NCI-H1436 (cell line): ENCODE measurements at regions not wholly inside any gene's neighbourhood (a gene's known extent, or its start where the extent isn't known, plus 50 kb on each side); places are given as distances from the start of the nearest gene placed in this dataset.
A peak's percentile ranks its signal among the peaks of the same experiment; 100 is the strongest.

Experiments
- DNase-seq: peaks from one replicate; lab custom pipeline; 2025; lab: John Stamatoyannopoulos, UW

DNA sequence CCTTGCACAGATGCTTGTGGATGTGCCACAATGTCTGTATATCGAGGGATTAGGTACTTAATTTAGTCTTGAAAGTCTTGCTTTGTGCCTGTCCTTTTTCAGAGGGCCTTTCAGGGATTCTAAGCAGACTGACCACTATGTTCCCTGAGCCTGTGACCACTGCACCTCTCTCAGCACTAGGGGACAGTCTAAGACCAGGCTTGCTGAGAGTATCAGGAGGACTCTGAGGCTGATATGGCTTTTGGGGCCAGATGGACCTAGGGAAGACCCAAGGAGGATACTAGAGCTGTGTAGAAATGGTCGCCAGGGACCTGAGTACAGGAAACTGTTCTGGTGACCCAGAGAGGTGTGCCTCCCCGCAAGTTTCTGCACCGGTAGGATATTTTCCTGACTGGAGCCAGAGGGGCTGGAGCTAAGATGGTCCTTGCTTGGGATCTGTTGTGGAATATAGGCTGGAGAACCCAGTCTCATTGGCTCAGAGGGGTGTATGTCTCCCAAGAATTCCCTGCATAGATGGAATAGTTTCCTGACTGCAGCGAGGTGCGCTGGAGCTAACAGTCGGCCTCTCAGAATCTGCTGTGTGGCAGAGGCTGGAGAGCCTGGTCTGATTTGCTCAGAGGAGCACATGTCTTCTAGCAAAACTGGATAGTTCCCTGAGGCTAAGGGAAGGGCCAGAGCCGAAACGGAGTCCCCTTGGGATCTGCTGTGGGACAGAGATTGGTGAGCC, 213.2 kb upstream of the DCBLD2 start:
- DNase-seq: no peak

DNA sequence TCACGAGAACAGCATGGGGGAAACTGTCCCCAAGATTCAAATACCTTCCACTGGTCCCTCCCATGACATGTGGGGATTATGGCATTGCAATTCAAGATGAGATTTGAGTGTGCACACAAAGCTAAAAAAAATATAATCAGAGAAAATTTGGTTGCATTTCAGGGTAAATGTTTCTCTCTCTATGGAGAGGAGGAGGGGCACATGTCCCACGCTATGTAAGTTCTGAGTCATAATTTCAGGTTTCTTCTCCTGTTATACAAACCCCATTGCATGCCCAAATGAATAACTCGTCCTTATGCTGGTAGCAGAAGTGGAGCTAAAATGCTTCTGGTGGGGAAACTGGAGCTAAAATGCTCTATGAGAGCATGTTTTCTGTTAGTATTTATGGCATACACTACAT, 209.7 kb upstream of the DCBLD2 start:
- DNase-seq: no peak

DNA sequence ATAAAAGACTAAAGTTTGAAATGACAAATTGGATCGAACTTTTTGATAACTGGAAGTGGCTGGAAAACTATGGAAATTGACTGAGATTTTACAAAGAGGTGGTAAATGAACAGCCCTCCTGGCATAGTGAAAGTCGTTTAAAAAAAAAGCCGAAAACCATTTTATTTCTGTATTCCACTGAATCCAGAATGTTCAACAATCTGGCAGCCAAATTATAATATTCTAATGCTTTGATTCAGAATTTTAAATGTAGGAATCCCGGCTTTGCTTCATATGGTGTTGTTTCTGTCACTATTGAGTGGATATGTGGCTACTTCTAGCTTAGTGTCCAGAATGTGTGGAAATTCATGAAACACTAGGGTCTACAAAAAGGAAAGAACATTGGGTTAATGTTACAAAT, 208.9 kb upstream of the DCBLD2 start:
- no peak for DNase-seq

DNA sequence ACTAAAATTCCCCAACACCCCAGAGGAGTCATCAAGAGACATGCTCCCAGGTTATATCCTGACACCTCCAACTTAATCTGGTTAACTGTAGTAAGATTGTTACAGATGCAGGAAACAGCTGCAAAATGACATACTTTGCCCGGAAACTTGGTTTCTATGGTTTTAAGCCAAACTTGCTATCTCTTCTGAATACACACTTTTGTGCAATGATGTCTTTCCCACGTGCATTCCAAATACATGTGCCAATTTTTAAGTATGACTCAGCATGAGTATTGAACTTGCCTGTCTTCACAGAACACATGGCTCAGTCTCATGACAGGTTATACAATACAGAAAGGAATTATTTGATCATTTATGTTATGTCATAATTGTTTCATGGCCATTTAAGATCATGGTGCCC, 207.0 kb upstream of the DCBLD2 start:
- DNase-seq: no peak

DNA sequence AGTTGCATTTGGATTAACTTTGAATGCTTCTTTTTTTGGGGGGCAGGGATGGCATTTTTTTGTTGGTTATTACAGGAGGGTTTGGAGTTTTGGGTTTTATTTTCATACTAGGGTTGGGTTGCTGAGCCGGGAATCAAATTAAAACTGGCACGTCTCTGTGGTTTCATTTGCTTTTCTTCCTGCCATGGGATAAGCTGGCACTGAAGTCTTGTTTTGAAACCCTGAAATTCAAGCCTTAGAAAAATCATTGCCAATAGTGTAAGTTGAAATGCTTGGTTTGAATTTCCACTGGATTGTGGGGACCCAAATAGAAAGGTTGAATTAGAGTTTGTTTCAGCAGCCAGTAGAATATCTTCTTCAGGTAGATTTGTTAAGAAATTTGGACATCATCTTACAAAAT, 193.1 kb upstream of the DCBLD2 start:
- no peak for DNase-seq

DNA sequence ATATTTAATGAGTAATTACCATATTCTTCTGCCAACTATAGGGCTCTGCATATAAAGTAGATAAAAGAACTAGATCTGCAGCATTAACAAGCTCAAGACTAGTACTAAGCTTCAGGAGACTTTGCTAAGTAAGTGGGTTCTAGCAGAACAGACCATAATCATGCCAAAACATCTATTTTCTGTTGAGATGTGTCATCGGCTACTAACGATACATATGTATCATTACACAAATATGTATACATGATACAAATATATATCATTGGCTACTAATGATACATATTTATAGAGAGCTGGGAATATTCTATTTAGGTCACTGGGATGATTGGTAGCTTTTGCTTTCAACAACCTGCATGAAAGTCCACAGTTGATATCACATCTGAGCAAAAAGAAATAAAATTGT, 185.8 kb upstream of the DCBLD2 start:
- no peak for DNase-seq

DNA sequence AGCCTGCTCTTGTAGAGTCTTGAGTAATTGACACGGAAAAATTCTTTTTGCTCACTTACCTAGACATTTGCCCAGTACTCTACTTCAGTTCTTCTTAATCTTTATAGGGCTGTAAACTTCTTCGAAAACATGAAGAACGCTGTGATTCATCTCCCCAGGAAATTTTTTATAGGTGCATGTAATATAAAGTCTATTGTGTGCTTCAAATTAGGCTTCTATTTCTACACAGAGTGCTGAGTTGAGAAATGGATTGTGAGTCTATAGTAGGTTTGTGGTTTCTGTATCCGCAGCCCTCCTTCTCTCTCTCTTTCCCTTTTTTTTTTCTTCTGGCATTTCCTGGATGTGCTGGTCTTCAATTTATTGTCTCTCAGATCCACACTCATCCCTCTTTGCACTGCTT, 183.3 kb upstream of the DCBLD2 start:
- no peak for DNase-seq

DNA sequence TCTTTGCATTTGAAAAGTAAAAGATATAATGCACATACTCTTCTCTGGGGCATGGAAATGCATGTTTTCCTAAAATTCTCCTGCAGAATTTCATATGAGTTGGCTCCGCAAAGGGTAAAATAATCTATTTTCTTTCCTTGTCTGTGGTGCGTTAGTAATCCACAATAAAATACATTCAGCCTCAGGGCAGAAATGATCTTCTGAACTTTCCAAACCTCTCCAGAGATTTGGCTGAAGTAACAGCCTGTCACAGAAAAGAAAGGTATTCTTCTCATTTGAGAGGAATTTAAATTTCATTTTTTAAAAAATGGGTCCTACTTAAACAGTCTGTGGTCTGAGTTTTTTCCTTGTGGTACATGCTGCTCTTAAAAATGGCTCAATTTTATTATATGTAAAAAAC, 182.7 kb upstream of the DCBLD2 start:
- DNase-seq: no peak

DNA sequence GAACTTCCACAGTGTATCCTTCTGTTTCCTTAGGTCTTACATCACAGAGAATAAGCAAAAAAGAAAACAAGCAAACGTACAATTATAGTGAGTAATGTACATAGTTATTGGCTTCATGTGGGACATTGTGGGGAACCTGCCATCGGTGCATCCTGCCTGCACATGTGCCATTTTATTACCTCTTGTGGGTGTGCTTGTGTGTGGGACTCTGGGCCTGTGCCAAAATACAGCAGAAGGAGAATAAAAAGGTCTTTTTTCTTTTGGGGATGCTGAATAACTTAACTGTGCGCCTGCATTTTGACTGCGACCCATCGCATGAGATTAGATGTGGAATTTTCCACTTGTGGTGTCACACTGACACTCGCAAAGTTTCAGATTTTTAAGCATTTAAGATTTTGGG, 169.6 kb upstream of the DCBLD2 start:
- no peak for DNase-seq

DNA sequence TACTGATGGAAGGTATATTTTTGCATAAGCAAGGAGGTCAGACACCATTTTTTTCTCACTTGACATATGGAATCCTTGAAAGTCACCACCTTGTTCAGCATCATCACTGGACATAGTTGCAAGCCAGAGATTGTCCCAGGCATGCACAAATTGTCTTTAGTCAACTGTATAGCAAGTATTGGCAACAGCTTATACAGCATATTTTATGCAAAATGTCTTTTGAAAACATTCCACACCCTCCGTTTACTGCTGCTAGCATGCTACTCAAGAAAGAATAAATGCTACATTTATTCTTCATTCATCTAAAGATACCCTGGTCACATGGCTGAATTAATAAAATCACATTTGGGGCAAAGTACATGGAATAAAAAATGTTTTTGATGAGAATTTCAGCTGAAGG, 168.5 kb upstream of the DCBLD2 start:
- no peak for DNase-seq

DNA sequence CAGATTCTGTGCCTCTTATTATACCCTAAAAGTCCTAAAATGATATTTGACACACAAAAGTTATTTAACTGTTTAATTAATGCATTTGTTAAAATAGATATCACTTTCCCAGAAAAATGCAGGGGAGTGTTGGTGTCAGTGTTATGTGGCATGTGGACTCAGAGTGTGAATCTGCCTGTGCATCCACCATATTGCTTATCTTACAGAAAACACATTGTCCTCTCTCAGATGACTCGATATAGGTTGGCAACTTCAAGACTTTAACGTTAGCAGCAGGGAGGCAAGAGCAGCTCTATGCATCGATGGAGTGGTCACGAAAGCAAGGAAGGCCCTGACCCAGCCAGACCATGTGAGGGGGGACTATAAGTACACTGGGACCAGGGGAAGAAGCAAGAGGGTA, 165.4 kb upstream of the DCBLD2 start:
- no peak for DNase-seq

DNA sequence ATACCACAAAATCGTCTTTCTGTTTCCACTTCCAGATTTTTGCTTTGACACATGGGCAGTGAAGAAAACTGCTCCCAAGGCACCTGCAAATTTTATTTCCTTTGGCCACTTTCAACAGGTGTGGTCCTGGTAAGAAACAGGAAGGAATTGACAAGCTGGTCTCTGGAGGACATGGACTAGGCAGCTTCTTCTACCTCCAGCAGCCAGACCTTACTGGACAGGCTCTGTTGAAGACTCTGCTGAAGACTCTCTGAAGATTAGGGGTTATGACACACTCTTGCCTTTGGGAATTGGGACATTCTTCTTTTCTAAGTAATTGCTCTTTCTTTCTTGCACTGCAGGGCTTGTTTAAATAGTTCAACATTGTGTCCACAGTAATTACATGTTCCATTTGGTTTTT, 147.7 kb upstream of the DCBLD2 start:
- no peak for DNase-seq

DNA sequence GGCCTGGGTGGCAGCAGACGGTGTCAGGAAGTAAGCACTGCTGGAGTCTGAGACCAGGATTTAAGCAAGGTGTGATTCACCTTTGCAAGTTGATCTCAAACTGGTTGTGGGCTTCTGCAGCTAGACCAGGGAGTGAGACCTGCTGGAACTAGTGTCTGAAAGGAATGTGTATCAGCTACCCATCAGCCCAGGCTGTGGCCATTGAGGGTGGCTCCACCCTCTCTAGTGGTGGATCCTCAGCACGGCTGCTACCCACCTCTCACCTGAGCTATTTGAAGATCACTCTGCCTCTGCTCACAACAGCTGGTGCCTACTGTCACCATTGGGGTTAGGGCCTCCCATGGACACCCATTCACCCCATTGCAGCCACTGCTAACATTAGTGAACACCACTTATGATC, 140.3 kb upstream of the DCBLD2 start:
- DNase-seq: no peak

DNA sequence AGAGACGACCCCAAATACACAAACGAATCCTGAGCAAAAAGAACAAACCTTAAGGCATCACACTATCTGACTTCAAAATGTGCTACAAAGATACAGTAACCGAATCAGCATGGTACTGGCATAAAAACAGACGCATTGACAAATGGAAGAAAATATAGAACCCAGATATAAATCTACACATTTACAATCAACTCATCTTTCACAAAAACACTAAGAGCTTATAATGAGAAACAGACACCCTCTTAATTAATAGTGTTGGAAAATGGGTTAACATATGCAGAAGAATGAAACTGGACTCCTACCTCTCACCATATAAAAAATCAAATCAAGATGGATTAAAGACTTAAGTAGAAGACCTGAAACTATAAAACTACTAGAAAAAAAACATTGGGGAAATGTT, 130.3 kb upstream of the DCBLD2 start:
- DNase-seq: no peak

DNA sequence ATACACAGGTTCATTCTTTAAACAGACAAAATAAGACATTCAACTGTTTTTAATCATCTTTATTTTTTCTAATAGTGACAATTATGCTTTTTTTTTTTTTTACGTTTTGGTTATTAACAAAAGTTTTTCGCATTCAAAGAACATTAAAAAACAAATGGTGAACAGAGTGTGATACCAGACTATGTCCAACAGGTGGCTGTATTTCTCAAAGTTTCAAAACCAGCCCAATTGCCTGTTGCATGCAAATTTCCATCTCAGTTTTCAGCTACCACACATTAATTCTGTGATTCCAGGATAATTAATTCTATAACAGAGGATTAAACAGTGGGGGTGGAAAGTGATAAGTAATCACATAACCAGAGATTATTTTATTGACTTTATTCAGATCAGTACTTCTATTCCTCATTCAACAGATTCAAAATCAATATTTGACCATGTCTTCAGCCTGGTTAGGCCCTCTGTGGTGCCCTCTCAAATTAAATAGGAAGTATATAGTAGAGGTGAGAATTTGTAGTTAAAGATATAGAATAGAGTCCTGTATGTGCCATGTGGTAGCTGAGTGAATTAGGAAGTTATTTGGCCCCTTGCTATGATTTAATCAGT, 122.2 kb upstream of the DCBLD2 start:
- peak; percentile 36 for DNase-seq

DNA sequence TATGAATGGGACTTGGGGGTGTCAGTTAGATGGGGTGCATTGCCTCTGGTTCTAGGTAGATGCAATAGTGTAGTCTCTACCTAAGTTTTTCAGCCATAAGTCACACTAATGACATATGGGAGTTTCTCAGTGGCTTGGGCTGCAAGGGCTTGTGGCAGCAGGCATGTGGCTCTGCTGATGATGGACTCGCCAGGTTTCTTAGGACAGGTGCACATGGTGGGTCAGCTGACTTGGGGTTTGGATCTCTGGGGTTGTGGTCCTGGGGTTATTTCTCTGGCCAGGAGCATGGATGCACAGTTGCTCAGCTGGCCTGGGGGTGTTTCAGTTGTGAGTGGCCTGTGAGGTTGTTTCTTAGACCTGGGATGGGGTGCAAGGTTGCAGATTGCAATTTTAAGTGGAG, 120.0 kb upstream of the DCBLD2 start:
- DNase-seq: no peak

DNA sequence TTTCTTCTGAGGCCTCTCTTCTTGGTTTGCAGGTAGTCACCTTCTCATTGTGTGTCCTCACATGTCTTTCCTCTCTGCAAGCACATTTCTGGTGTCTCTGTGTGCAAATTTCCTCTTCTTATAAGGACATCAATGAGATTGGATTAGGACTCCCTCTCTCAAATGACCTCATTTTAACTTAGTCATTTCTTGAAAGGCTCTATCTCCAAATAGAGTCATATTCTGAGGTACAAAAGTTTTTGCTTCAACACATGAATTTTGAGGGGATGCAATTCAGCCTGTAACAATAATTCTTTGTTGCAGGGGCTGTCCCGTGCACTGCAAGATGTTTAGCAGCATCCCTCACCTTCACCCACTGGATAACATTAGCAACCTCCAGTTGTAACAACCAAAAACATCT, 115.0 kb upstream of the DCBLD2 start:
- no peak for DNase-seq

DNA sequence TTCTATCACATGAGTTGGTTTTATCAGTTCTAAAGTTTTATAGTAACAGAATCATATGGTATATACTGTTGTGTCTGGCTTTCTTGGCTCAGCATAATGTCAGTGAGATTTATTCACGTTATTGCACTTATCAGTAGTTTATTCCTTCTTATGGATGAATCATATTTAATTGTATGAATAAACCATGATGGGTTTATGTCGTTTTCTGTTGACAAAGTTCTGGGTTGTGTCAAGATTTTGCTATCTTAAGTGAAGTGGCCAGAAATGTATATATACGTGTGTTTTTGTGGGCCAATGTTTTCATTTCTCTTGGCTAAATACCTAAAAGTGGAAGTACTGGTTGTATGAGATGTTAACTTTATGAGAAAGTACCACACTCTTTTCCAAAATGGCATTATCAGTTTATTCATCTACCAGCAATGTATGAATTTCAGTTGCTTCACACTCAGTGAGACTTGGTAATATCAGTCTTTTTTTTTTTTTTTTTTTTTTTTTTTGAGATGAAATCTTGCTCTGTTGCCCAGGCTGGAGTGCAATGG, 112.4 kb upstream of the DCBLD2 start:
- DNase-seq: no peak

DNA sequence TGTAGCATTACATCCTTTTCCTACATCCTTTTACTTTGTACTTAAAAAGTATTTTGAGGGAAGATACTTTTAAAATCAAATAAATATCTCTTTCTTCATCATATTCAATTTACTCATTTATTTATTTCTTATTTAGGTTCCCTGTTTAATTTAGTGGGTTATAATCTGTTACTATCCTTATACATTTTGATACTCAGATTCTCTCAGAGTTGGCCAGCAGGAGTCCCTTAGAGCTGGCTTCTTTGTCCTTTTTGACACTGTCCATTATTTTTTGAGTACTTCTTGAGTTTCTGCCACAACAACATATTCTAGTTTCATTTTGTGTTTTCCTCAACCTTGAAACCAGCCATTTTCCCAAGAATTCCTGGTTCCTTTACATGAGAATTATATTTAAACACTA, 111.6 kb upstream of the DCBLD2 start:
- DNase-seq: no peak

DNA sequence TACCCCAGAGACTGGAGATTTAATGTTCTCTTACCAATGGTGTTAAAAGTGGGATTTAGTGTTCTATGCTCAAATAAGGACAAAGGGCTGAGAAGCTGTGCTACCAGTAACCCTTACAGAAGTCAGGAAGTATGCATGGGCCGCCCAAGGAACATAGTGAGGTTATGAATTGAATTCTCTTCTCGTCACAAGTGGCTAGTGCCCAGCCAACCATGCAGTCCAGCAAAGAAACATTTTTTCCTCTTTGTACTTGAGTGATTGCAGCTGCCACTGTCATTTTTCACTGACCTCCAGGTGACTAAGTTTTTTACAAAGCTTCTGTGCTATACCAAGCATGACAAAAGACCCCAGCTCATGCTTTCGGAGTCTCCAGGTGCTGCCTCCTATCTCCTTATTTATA, 110.6 kb upstream of the DCBLD2 start:
- no peak for DNase-seq

DNA sequence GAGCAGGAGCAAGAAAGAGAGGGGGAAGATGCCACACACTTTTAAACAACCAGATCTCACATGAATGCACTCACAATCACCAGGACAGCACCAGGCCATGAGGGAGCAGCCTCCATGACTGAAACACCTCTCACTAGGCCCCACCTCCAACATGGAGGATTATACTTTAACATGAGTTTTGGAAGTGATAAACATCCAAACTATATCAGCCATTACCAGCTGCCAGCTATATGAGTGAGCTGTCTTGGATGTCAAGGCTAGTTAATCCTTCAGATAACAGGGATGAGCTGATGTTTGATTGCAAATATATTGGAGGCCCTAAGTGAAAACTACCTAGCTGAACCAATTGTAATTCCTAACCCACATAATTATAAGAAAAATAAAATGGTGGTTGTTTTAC, 108.4 kb upstream of the DCBLD2 start:
- no peak for DNase-seq

DNA sequence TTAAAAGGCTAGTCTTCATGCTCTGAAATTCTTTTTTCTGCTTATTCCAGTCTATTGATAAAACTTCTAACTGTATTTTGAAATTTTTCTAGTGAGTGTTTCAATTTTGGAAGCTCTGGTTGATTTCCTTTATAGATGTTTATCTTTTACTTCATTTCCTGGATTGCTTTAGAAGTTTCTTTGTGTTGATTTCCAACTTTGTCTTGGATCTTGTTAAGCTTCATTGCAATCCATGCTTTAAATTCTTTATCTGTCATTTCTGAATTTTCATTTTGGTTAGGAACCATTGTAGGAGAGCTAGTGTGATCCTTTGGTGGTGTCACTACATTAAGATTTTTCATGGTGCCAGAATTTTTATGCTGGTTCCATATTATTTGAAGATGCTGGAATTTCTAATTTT, 105.2 kb upstream of the DCBLD2 start:
- no peak for DNase-seq

DNA sequence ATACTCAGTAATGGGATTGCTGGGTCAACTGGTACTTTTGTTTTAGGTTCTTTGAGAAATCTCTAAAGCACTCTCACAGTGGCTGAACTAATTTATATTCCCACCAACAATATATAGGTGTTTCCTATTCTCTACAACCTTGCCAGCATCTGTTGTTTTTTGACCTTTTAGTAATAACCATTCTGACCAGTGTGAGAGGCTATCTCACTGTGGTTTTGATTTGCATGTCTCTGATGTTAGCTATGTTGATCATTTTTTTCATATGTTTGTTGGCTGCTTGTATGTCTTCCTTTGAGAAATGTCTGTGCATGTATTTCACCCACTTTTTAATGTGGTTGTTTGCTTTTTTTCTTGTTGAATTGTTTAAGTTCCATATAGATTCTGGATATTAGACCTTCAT, 98.2 kb upstream of the DCBLD2 start:
- no peak for DNase-seq

DNA sequence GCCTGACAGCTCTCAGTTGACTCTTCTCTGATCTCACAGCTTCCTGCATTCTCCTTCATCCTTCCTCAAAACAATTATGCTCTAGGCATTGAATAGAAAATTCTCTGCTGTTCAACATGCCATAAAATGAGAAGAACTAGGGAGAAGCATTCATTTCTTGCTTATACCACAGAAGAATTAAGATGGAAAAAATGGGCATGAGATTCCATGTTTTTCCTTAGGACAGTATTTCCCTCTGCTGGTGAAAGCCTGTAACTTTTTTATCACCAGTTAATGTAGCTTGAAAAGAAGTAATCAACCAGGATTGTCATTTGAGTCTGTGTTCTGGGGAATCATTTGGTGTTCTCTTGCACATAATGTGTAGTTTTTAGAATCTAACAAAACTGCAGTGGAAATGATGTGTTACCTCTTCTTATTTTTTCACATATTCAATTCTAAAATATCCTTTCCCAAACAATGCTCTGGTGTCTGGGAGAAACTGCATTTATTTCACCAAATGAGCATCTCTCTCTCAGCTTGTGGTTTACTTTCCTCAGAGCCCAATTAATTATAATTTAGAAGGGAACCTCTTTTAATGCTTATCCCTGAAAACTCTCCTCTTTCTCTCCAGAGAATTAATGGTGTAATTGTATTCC, 92.8 kb upstream of the DCBLD2 start:
- no peak for DNase-seq
